Activated naive CD4-positive, alpha-beta T cell treated with anti-CD3 and anti-CD28 coated beads, Interleukin-2, amount 50 U/mL, for 24 hours (primary cell): ENCODE measurements at regions not wholly inside any gene's neighbourhood (a gene's known extent, or its start where the extent isn't known, plus 50 kb on each side); places are given as distances from the start of the nearest gene placed in this dataset.
"Not testable (repeated sequence)": the region's sequence is repeated elsewhere in the genome, so short reads cannot be mapped to it uniquely, and the experiment has no call there.

Experiments
- H3K27ac Mint-ChIP-seq: one replicate; pipeline ENCODE4 v1.8.0; 2021; ENCODE audit warnings: mild to moderate bottlenecking, mixed read lengths
- H3K27me3 Mint-ChIP-seq: one replicate; pipeline ENCODE4 v1.8.0; 2021; ENCODE audit warnings: mixed read lengths
- H3K36me3 Mint-ChIP-seq: one replicate; pipeline ENCODE4 v1.8.0; 2021; ENCODE audit warnings: mixed read lengths
- H3K4me1 Mint-ChIP-seq: one replicate; pipeline ENCODE4 v1.8.0; 2021; ENCODE audit warnings: mixed read lengths
- H3K4me3 Mint-ChIP-seq: one replicate; pipeline ENCODE4 v1.8.0; 2021; ENCODE audit warnings: mild to moderate bottlenecking, mixed read lengths
- H3K9me3 Mint-ChIP-seq: one replicate; pipeline ENCODE4 v1.8.0; 2021; ENCODE audit warnings: mixed read lengths

DNA sequence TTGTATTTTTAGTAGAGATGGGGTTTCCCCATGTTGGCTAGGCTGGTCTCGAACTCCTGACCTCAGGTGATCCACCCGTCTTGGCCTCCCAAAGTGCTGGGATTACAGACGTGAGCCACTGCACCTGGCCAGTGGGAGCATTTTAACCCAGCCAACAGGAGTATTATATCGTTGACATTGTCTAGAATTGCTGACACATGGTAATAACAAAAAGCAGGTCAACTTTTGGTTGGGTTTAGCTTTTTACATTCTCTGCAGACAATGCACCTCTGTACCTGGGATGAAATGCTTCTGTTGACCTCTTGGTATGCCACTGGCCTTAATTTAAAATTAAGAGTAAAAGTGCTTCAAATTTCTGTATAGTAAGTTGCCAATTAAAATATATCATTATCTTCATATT lies 245.6 kb downstream of the TTC6 start:
- H3K27ac Mint-ChIP-seq, H3K4me1 Mint-ChIP-seq, H3K4me3 Mint-ChIP-seq, H3K27me3 Mint-ChIP-seq, H3K9me3 Mint-ChIP-seq, H3K36me3 Mint-ChIP-seq: not testable (repeated sequence)

DNA sequence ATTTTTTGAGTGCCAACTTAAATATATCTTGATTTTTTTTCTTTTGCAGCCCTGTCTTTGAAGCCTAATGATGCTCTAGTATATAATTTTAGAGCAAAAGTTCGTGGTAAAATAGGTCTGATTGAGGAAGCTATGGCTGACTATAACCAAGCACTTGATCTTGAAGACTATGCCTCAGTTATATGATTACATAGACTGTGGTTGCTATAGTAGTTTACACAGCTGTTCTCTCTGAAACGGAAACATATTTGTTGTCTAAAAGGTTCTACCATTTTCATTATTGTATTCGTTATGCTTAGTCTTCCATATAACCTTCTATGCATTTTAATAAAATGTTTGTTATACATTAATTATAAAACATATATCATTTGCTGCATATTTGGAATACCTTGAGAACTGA lies 246.7 kb downstream of the TTC6 start:
- Mint-ChIP-seq H3K4me1 (no peaks in the 10 kb centered on the region), H3K27me3 (peaks cover 3% of the 10 kb centered on the region), H3K9me3 (peaks cover 5% of the 10 kb centered on the region), H3K4me3 (no peak overlapping the region), H3K27ac (no peak overlapping the region), H3K36me3 (no peaks in the 10 kb centered on the region)

DNA sequence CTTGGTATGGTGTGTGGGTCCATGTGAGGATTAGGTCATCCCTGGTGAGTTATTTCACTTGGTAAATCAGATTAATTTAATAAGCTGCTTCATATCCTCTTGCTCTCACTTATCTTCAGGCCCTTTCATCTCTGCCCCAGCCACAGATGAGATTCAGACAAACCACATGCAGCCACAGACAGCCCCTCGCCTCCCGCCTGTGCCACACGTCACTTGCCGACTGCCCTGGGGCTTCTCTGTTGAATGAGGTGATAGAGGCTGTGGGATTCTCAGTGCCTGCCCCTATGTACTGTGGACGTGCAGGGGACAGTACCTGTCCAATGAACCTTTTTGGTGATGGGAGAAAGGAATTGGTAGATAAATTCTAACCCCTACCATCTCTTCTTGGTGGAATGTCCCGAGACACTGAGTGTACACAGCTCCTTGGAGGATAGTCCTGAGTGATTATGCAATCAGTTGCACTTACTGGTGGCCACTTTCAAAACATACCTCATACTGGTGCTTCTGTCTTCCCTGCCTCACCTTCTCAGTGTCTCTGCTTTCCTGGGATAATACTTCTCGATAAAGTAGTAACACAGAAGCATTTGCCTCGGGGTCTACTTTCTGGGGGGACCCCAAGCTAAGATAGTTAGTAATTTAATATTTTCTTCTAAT lies 248.7 kb downstream of the TTC6 start:
- Mint-ChIP-seq H3K4me3 (no peak overlapping the region), H3K27ac (no peak overlapping the region), H3K36me3 (no peaks in the 10 kb centered on the region), H3K4me1 (no peaks in the 10 kb centered on the region), H3K9me3 (no peaks in the 10 kb centered on the region), H3K27me3 (peaks cover 3% of the 10 kb centered on the region)

DNA sequence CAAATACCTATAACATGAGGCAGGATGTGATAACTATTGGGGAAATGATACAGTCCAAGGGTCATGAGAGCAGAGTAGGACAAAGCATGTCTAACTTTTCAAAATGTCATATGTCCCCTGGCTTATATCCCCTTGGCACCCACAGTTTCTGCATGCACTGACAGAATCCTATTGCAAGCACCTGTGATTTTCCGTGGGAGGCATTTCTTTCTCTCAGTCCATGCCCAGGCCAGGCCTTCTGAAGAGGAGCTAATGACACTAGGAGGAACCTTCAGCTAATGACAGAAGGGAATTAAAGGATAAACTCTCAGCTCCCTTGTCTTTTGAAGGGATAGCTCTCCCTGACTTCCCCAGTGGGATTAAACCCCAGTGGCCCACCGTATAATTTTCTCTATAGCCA lies 249.2 kb downstream of the TTC6 start:
- H3K4me1 Mint-ChIP-seq: no peaks in the 10 kb centered on the region
- H3K4me3 Mint-ChIP-seq: no peak overlapping the region
- no peaks in the 10 kb centered on the region for H3K36me3 Mint-ChIP-seq
- H3K27ac Mint-ChIP-seq: no peak overlapping the region
- peaks cover 3% of the 10 kb centered on the region for H3K27me3 Mint-ChIP-seq
- H3K9me3 Mint-ChIP-seq: no peaks in the 10 kb centered on the region

DNA sequence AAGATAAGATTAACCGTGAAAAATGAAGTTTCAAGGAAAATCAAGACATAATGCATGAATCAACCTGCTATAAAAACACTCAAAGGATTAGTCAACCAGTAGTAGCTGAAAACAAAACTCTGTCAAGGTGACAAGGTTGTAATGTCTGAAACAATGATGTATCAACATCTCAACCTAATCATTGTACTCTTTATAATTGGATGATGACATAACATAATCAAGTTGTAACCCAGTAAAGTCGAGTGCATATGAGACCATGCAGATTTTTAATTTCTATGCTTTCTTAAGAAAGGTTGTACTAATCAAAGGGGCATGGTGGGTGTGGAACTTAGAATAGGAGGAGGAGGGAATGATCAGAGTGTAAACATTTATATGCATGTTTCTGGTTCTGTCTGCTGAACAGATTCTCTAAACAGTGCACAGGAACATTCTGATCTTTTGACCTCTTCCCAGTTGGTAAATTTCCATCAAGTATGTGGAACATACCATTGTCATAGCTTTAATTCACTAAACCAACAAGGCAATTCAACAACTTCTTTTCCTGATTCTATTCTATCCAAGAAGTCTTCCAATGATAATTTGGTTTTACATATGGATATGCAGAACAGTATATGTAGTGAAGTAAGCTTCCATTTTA lies 253.7 kb downstream of the TTC6 start:
- no peaks in the 10 kb centered on the region for H3K36me3 Mint-ChIP-seq
- no peaks in the 10 kb centered on the region for H3K4me1 Mint-ChIP-seq
- no peak overlapping the region for H3K4me3 Mint-ChIP-seq
- H3K27ac Mint-ChIP-seq: no peak overlapping the region
- no peaks in the 10 kb centered on the region for H3K9me3 Mint-ChIP-seq
- H3K27me3 Mint-ChIP-seq: peaks cover 6% of the 10 kb centered on the region

DNA sequence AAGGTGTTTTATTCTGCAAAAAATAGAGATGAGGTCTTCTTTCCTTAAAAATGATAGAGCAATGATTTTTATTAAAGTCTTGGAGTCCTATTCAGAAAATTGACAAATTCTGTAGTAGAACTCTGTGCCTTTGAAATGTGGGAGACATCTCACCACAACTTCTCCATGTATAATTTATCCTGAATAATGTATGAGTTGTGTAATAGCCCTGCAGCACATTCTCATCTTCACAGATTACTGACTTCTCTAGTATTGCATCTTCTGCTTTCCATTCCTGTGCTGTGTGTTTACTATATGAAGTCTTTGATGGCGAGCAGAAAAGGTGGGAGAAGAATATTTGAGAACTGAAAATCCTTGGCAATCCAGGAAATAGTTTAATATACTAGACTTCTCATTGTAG lies 255.6 kb downstream of the TTC6 start:
- Mint-ChIP-seq H3K36me3 (no peaks in the 10 kb centered on the region), H3K27ac (no peak overlapping the region), H3K9me3 (no peaks in the 10 kb centered on the region), H3K4me1 (no peaks in the 10 kb centered on the region), H3K4me3 (no peak overlapping the region), H3K27me3 (peaks cover 6% of the 10 kb centered on the region)

DNA sequence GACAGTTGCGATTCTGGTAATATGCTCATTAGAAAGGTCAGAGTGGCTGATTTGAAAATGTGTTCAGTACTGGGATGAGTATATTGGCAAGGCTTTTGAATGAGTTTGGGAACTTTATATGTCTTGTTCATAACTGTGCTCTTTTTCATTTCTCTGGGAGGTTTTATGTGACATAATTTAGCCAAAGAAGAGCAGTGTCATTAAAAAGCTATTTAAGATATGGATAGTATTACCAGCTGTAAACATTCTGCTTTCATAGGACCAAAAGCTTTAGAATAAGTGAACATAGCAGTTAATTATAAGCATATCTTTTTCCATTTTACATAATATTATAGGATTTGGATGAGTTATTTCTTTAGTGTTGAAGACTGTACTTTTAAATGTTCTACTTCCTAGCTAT lies 260.4 kb downstream of the TTC6 start:
- Mint-ChIP-seq H3K36me3 (no peaks in the 10 kb centered on the region), H3K27me3 (peaks cover 4% of the 10 kb centered on the region), H3K4me1 (no peaks in the 10 kb centered on the region), H3K4me3 (no peak overlapping the region), H3K27ac (no peak overlapping the region), H3K9me3 (no peaks in the 10 kb centered on the region)

DNA sequence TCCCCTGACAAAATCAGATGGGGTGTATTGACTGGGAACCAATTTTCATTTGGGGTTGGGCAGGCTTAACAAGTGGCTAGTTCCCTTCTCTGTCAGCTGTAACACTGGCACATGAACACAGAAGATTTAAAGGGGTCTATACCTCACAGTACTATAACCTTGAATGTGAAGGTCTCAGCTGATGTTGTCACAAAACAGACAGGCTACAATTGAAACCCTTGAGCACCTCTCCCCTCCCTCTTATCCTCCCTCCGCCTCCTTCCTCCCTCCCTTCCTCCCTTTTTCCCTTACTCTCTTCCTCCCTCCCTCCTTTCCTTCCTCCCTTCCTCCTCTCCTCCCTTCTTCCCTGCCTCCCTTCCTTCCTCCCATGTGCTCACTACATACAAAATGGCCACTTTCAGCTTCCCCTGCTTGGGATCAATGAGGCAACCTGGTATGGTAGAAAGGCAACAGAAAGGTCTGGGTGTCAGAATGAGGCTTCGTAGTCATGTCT lies 262.4 kb downstream of the TTC6 start:
- Mint-ChIP-seq H3K27ac (no peak overlapping the region), H3K4me3 (no peak overlapping the region), H3K9me3 (no peaks in the 10 kb centered on the region), H3K4me1 (no peaks in the 10 kb centered on the region), H3K27me3 (peaks cover 2% of the 10 kb centered on the region), H3K36me3 (no peaks in the 10 kb centered on the region)

DNA sequence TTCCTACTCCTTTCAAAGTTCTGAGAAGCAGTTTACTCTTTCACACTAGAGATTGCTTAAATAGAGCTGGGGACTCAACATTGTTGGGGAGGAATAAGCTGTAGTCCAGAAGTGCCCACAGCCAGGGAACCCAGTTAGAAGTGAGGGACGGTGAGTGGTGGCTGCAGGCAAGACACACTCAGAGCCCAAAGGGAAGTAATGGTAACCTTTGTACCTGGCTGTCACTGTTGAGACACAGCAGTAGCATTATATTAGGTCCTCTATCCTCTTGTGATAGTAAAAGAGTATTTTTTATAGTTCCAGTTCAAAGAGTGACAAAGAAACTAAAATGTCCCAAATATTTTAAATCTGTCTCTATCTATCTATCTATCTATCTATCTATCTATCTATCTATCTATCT lies 263.3 kb downstream of the TTC6 start:
- Mint-ChIP-seq H3K4me3 (no peak overlapping the region), H3K27ac (no peak overlapping the region), H3K4me1 (no peaks in the 10 kb centered on the region)

DNA sequence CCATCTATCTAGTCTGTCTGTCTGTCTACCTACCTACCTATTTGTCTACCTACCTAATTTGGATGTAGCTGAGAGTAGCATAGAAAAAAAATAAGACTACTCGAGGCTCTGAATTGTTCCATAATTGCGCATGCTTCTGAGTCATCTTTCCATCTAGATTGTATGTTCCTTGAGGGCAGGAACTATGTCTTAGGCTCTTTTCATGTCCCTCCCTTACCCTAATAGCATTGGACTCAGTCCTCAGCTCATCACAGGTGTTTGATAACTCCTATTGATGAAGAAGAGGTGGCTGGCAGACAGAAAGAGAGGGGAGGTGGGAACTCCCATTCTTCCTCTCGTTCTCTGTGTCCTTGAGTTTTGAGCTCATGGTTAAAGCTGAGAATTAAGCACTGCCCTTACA lies 263.7 kb downstream of the TTC6 start:
- Mint-ChIP-seq H3K27ac (no peak overlapping the region), H3K27me3 (peaks cover 2% of the 10 kb centered on the region), H3K36me3 (no peaks in the 10 kb centered on the region), H3K4me3 (no peak overlapping the region), H3K4me1 (no peaks in the 10 kb centered on the region), H3K9me3 (no peaks in the 10 kb centered on the region)

More for the DNA sequence above, 263.3 kb downstream of the TTC6 start:
- Mint-ChIP-seq H3K27me3 (peaks cover 2% of the 10 kb centered on the region), H3K36me3 (no peaks in the 10 kb centered on the region), H3K9me3 (no peaks in the 10 kb centered on the region)

DNA sequence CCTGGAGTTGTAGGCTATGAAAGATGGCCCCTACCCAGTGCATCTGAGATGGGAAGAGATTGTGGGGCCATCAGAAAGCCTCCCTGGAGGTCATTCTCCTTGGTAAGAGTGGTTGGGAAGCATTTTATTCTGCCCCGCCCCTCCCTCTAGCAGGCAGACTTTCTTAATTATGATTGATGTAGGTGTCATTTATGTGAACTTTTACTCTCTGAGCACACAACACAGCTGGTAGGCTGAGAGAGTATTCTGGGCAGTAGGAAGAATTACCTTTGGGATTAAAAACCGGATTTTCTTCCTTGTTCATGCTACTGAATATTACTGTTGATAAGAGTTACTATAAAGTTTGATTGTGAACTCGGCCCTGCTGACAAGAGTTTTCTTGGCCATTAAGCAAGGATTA lies 266.8 kb downstream of the TTC6 start:
- H3K36me3 Mint-ChIP-seq: no peaks in the 10 kb centered on the region
- H3K4me3 Mint-ChIP-seq: no peak overlapping the region
- no peak overlapping the region for H3K27ac Mint-ChIP-seq
- H3K9me3 Mint-ChIP-seq: no peaks in the 10 kb centered on the region
- no peaks in the 10 kb centered on the region for H3K27me3 Mint-ChIP-seq
- no peaks in the 10 kb centered on the region for H3K4me1 Mint-ChIP-seq

DNA sequence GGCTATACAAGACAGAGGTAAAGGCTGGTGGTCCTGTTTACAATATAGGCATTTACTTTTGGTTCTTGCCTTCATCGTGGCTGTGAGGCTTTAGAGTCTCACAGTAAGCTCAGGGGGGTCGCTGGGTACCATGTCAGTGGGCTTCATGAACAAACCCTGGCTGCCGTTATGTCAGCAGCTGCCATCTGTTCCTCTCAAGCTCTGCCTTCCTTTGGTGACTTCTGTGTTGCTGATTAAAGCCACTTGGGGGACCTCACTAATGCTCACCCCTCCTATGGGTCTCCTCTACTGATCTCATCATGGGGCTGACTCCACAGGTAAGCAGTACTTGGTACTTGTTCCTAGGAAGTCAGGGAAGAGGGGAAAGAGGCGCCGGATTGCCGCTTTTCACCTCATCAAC lies 268.7 kb downstream of the TTC6 start:
- H3K9me3 Mint-ChIP-seq: no peaks in the 10 kb centered on the region
- no peak overlapping the region for H3K27ac Mint-ChIP-seq
- no peak overlapping the region for H3K4me3 Mint-ChIP-seq
- H3K36me3 Mint-ChIP-seq: no peaks in the 10 kb centered on the region
- H3K27me3 Mint-ChIP-seq: no peaks in the 10 kb centered on the region
- no peaks in the 10 kb centered on the region for H3K4me1 Mint-ChIP-seq

DNA sequence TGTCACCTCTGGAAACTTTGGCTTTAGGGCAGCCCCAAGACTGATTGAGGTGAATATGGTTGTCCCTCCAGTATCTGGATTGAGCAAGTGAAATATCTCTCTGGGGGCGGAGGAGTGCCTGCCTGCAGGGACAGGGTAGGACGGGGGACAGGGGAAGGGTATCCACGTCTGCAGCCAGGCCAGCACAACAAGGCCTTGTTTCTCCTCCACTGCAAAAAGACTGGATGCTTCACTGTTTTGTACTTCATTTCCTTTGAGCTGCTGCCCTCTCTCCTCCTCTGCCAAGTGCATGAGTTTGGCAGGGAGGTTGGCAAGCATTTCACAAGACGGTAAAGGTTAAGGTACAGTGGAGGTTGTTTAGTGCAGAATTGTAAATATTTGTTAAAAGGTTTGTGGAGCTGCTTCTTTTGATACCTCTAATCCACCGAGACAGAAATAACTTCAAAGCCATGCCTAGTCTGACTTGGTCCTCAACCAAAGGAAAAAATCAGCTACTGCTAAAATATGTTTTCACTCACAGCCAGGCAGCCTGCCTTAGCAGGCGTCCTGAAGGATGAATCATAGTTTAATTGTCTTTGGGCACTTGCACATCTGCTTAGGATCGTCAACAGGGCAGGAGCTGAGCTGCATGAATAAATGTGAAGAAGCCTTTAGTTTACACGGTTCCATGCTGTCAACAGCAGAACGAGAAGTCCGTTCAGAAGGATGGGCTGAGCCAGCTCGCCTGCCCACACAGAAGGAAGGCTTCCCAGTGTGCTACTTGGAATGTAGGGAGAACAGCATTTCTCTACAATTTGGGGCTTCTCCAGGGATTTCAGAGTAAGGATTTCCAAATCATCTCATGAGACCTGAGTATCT lies 269.7 kb downstream of the TTC6 start:
- H3K36me3 Mint-ChIP-seq: no peaks in the 10 kb centered on the region
- H3K27ac Mint-ChIP-seq: no peak overlapping the region
- H3K9me3 Mint-ChIP-seq: no peaks in the 10 kb centered on the region
- no peaks in the 10 kb centered on the region for H3K27me3 Mint-ChIP-seq
- no peaks in the 10 kb centered on the region for H3K4me1 Mint-ChIP-seq
- H3K4me3 Mint-ChIP-seq: no peak overlapping the region

DNA sequence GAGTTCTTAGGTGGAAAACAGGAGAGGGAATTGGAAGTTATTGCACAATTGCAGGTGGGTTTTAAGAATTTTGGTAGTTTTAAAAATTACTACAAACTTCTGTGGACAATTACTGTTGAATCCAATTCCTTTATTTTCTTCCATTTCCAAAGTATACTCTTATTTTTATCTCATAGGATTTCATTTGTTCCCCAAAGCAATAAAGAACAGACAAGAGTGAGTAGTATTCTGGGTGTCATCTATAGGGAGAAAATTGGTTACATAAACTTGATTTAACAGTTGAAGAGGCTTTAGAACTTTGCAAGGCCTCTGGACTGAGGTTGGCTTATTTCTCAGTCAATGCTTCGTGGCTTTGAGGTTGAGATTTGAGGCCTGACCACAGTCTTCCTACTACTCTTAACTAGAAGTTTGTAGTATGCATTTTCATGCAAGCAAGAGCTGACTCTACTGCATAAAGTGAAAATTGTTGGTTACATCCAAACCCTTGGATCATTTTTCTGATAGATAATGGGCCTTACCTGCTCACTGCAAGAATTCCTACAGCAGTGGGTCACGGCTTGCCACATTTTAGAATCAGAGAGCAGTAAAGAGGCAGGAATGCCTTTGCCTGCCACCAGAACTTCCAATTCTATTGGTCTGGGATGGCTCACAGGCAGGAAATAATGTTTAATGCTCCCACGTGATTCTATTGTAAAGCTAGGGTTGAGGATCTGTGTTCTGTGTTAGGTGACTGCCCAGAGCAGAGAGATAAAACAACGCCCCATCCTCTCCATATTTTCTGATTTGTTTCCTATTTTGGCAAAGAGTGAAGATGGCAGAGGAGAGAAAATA lies 270.5 kb downstream of the TTC6 start:
- Mint-ChIP-seq H3K4me1 (no peaks in the 10 kb centered on the region), H3K4me3 (no peak overlapping the region), H3K27me3 (no peaks in the 10 kb centered on the region), H3K36me3 (no peaks in the 10 kb centered on the region), H3K9me3 (no peaks in the 10 kb centered on the region), H3K27ac (no peak overlapping the region)

DNA sequence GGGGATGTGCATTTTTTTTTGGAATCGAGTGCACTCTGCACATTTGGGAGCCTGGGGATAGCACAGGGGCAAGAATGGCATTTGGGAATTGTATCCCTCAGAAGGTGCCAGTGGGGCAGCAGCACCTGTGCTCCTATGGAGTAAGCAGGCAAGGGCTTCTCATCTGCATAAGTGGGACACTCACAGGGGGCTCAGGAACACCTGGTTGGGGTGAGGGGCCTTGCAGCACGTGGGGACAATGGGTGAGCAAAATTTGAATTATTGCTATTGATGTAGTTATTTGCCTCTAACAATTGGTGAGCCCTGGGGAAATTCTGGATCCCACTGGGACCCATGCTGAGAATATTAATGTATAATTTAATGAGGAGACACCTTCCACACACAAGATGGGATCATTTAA lies 274.2 kb downstream of the TTC6 start:
- Mint-ChIP-seq H3K27me3 (no peaks in the 10 kb centered on the region), H3K36me3 (no peaks in the 10 kb centered on the region), H3K9me3 (no peaks in the 10 kb centered on the region), H3K27ac (no peak overlapping the region), H3K4me3 (no peak overlapping the region), H3K4me1 (peaks cover 2% of the 10 kb centered on the region)
